ENCODE measurements at regions not wholly inside any gene's neighbourhood (a gene's known extent, or its start where the extent isn't known, plus 50 kb on each side); places are given as distances from the start of the nearest gene placed in this dataset.

GRCh38 chr7:91811641-91812040 lies 68.9 kb downstream of the MTERF1 start:
- no peaks in the 10 kb centered on the region for H4K20me1 ChIP-seq (ENCODE audit: insufficient read depth)
- H3K36me3 ChIP-seq (ENCODE audit: control insufficient read depth in 1 of 2, insufficient read depth in 2 of 2, low read length in 2 of 2), result no peaks in the 10 kb centered on the region
- H3K27me3 ChIP-seq (ENCODE audit: insufficient read depth, low read length), result no peaks in the 10 kb centered on the region
- ChIA-PET CTCF (no interaction called here), RAD21 (ENCODE audit: low non-redundant PET in 1 of 2, low total read pairs in 2 of 2, uncharacterized antibody in 2 of 2, unreplicated experiment in 2 of 2) (no interaction called here), POLR2A (no interaction called here)
- H3K4me1 ChIP-seq (ENCODE audit: control insufficient read depth in 1 of 2, insufficient read depth in 2 of 2, low read length in 2 of 2), result no peaks in the 10 kb centered on the region
- ATAC-seq (no peak), DNase-seq (ENCODE audit: low read depth, low spot score) (no peak)
- no peak for TF ChIP-seq EGR1 (IDR thresholded peaks at IDR 0.05; ENCODE audit: low read depth)
- no peak for TF ChIP-seq EZH2 (IDR thresholded peaks at IDR 0.05)
- TF ChIP-seq REST (IDR thresholded peaks at IDR 0.05; ENCODE audit: low read depth), result no peak
- TF ChIP-seq YY1 (IDR thresholded peaks at IDR 0.05; ENCODE audit: extremely low read depth, insufficient replicate concordance, low read depth, low read length), result no peak
- TF ChIP-seq ZBTB33 (IDR thresholded peaks at IDR 0.05; ENCODE audit: extremely low read depth, insufficient replicate concordance, low read length), result no peak
- TF ChIP-seq ZFX (IDR thresholded peaks at IDR 0.05), result no peak
- TF ChIP-seq ATF3 (IDR thresholded peaks at IDR 0.05), result no peak
- no peak for TF ChIP-seq JUND (IDR thresholded peaks at IDR 0.05)
- H3K9ac ChIP-seq (ENCODE audit: low read length), result no peak overlapping the region
- no peaks in the 10 kb centered on the region for H3K9me3 ChIP-seq (ENCODE audit: control insufficient read depth in 1 of 2, insufficient read depth in 1 of 2, low read depth in 1 of 2, low read length in 2 of 2)
- no peak overlapping the region for H3K4me2 ChIP-seq (ENCODE audit: low read length)
- no peak overlapping the region for H2AFZ ChIP-seq (ENCODE audit: low read depth, low read length, poor library complexity, severe bottlenecking)
- intact Hi-C loops (cut with micrococcal nuclease), result no loop called here
- H3K79me2 ChIP-seq (ENCODE audit: insufficient read depth, low read length), result no peaks in the 10 kb centered on the region
- no peaks in the 10 kb centered on the region for H3K9me2 ChIP-seq (ENCODE audit: insufficient read depth)
- H3K27ac ChIP-seq (ENCODE audit: low read depth, low read length), result no peak overlapping the region
- BruUV-seq (replicated peaks), result no TSS peak
- H3K4me3 ChIP-seq (replicated peaks in 1 of 2; ENCODE audit: low read depth in 1 of 2, low read length in 2 of 2), result no peak overlapping the region
